Fibroblast of lung (primary cell): ENCODE measurements at regions not wholly inside any gene's neighbourhood (a gene's known extent, or its start where the extent isn't known, plus 50 kb on each side); places are given as distances from the start of the nearest gene placed in this dataset.
A peak's percentile ranks its signal among the peaks of the same experiment; 100 is the strongest.

Source experiments
- DNase-seq, 2 donors: peaks; one replicate each; pipeline versions ENCODE4 v3.0.0 to v3.0.0-alpha.2; 2010; ENCODE audit warnings: low read depth in 2 of 2
- H2AFZ ChIP-seq: 2 replicates; pipeline ENCODE4 v1.5.1; 2012; ENCODE audit warnings: low read length, control low read depth, inconsistent platforms
- H3K27ac ChIP-seq: 2 replicates; pipeline ENCODE4 v1.5.1; 2011; ENCODE audit warnings: low read length, control low read depth; ENCODE audit not compliant: insufficient read depth
- H3K27me3 ChIP-seq: 2 replicates; pipeline ENCODE4 v1.5.1; 2011; ENCODE audit warnings: mild to moderate bottlenecking, low read length; ENCODE audit not compliant: control insufficient read depth, insufficient read depth
- H3K36me3 ChIP-seq: 2 replicates; pipeline ENCODE4 v1.5.1; 2011; ENCODE audit warnings: low read length; ENCODE audit not compliant: control insufficient read depth, insufficient read depth
- H3K4me1 ChIP-seq: 2 replicates; pipeline ENCODE4 v1.5.1; 2011; ENCODE audit warnings: low read length; ENCODE audit not compliant: control insufficient read depth, insufficient read depth; ENCODE audit errors: extremely low read depth
- H3K4me2 ChIP-seq: 2 replicates; pipeline ENCODE4 v1.5.1; 2011; ENCODE audit warnings: low read length, control low read depth; ENCODE audit not compliant: insufficient read depth; ENCODE audit errors: extremely low read depth
- H3K4me3 ChIP-seq, 4 experiments: fragments of 200-600 bp in 1 of 4; sonication (generic) in 1 of 4; replicated peaks in 1 of 4; 2 replicates each; pipeline ENCODE4 v1.5.1; 2011 to 2016; ENCODE audit warnings: low read length in 4 of 4, low read depth in 3 of 4, mild to moderate bottlenecking in 3 of 4, control low read depth in 2 of 4, inconsistent platforms in 1 of 4, mixed read lengths in 1 of 4; ENCODE audit not compliant: insufficient read depth in 1 of 4; ENCODE audit errors: control extremely low read depth in 1 of 4
- H3K79me2 ChIP-seq: 2 replicates; pipeline ENCODE4 v1.5.1; 2012; ENCODE audit warnings: mild to moderate bottlenecking, low read length, inconsistent platforms; ENCODE audit not compliant: control insufficient read depth, insufficient read depth
- H3K9ac ChIP-seq: 2 replicates; pipeline ENCODE4 v1.5.1; 2011; ENCODE audit warnings: mild to moderate bottlenecking, low read length, control low read depth; ENCODE audit not compliant: insufficient read depth
- H3K9me3 ChIP-seq: 2 replicates; pipeline ENCODE4 v1.5.1; 2012; ENCODE audit warnings: low read depth, low read length; ENCODE audit not compliant: control insufficient read depth, insufficient read depth
- H4K20me1 ChIP-seq: 2 replicates; pipeline ENCODE4 v1.5.1; 2011; ENCODE audit warnings: low read length; ENCODE audit not compliant: control insufficient read depth, insufficient read depth; ENCODE audit errors: extremely low read depth
- CTCF ChIP-seq, 2 donors: IDR thresholded peaks in 1 of 2; conservative IDR thresholded peaks in 1 of 2; 1 replicate in 1 of 2; 2 replicates in 1 of 2; pipeline ENCODE4 v1.5.1; 2011 to 2012; ENCODE audit warnings: low read length in 2 of 2, control low read depth in 1 of 2, inconsistent platforms in 1 of 2, low read depth in 1 of 2, mild to moderate bottlenecking in 1 of 2
- EZH2 ChIP-seq: IDR thresholded peaks from 2 replicates; pipeline ENCODE4 v1.5.1; 2012; ENCODE audit warnings: low read length, control low read depth, mild to moderate bottlenecking; ENCODE audit errors: missing control alignments

- Histone ChIP-seq H3K36me3 (no peaks in the 10 kb centered on the region), H3K9me3 (no peaks in the 10 kb centered on the region), H3K79me2 (no peaks in the 10 kb centered on the region), H3K4me2 (no peak overlapping the region), H2AFZ (no peak overlapping the region), H3K27ac (no peak overlapping the region), H3K4me3 (no peak overlapping the region), H3K9ac (no peak overlapping the region), H3K4me1 (no peaks in the 10 kb centered on the region), H4K20me1 (no peaks in the 10 kb centered on the region), H3K27me3 (no peaks in the 10 kb centered on the region)
- no peak for TF ChIP-seq EZH2
- DNase-seq: no peak
These were observed 662.8 kb upstream of the SLITRK6 start for GRCh38 chr13:86462011-86462410.

DNA sequence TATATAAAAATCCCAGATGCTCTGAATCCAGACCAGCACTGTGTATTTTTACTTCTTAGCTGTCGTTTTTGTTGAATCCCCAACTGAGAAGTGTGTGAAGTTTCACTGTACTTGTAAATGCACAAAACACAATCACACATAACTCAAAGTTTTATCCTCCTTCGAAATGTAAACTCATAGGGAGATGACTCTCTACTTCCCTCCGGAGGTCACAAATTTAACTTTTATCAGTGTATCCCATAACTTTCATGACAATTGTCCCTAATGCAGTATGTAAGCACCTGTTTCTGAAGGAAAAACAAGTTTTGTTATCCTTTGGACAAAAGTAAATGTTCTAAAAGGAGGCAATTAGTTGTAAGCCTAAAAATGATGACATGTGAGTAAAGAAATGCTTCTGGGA is 665.0 kb upstream of the SLITRK6 start:
- Histone ChIP-seq H3K9me3 (no peaks in the 10 kb centered on the region), H3K27me3 (no peaks in the 10 kb centered on the region), H3K4me3 (no peak overlapping the region), H3K79me2 (no peaks in the 10 kb centered on the region), H4K20me1 (no peaks in the 10 kb centered on the region), H3K4me2 (no peak overlapping the region), H2AFZ (no peak overlapping the region), H3K27ac (no peak overlapping the region), H3K9ac (no peak overlapping the region), H3K36me3 (no peaks in the 10 kb centered on the region), H3K4me1 (no peaks in the 10 kb centered on the region)
- TF ChIP-seq EZH2 (no peak), CTCF (conservative IDR thresholded peaks at IDR 0.05 in 1 of 2, IDR thresholded peaks at IDR 0.05 in 1 of 2; ENCODE audit: low read depth in 1 of 2, low read length in 2 of 2) (peak in 1 of 2 donors; percentile 43)
- DNase-seq: peak in 1 of 2 donors; percentile 20

GRCh38 chr13:86474971-86475370 is 675.8 kb upstream of the SLITRK6 start:
- no peak for DNase-seq
- Histone ChIP-seq H3K4me2 (no peak overlapping the region), H3K27ac (no peak overlapping the region), H3K27me3 (no peaks in the 10 kb centered on the region), H3K9ac (no peak overlapping the region), H2AFZ (no peak overlapping the region), H3K79me2 (no peaks in the 10 kb centered on the region), H3K9me3 (no peaks in the 10 kb centered on the region), H3K4me1 (no peaks in the 10 kb centered on the region), H4K20me1 (no peaks in the 10 kb centered on the region), H3K36me3 (no peaks in the 10 kb centered on the region), H3K4me3 (no peak overlapping the region)
- TF ChIP-seq CTCF (conservative IDR thresholded peaks at IDR 0.05 in 1 of 2, IDR thresholded peaks at IDR 0.05 in 1 of 2; ENCODE audit: low read depth in 1 of 2, low read length in 2 of 2) (no peak), EZH2 (no peak)
